NCI-H526 (cell line): ENCODE measurements at regions not wholly inside any gene's neighbourhood (a gene's known extent, or its start where the extent isn't known, plus 50 kb on each side); places are given as distances from the start of the nearest gene placed in this dataset.
"Not testable (repeated sequence)": the region's sequence is repeated elsewhere in the genome, so short reads cannot be mapped to it uniquely, and the experiment has no call there.

Source experiments
- DNase-seq, 2 experiments: peaks; one replicate each; lab custom pipeline; 2025; lab: John Stamatoyannopoulos, UW

DNA sequence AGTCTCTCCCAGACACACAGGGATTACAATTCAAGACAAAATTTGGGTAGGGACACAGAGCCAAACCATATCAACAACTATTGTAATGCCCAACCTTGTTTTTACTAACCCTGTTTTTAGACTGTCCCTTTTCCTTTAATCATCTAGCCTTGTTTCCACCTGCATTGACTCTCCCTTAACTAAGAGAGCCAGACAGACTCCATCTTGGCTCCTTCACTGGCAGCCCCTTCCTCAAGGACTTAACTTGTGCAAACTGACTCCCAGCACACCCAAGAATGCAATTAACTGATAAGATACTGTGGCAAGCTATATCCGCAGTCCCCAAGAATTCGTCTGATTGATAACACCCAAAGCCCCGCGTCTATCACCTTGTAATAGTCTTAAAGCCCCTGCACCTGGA lies 151.8 kb upstream of the DGKB start:
- DNase-seq = not testable (repeated sequence)

DNA sequence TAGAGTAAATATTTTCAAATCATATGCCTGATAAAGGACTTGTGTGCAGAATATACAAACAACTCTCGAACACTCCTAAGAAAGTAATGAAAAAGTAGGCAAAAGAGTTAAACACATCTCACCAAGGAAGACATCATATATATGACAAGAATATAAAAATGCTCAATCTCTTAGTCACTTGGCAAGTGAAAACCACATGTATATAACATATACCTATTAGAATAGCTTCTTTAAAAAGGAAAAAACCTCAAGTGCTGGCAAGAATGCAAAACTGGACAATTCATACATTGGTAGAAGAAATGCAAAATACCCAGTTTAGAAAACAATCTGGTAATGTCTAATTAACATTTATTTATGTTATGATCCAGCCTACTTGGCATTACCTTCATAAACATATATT lies 146.6 kb upstream of the DGKB start:
- no peak for DNase-seq

DNA sequence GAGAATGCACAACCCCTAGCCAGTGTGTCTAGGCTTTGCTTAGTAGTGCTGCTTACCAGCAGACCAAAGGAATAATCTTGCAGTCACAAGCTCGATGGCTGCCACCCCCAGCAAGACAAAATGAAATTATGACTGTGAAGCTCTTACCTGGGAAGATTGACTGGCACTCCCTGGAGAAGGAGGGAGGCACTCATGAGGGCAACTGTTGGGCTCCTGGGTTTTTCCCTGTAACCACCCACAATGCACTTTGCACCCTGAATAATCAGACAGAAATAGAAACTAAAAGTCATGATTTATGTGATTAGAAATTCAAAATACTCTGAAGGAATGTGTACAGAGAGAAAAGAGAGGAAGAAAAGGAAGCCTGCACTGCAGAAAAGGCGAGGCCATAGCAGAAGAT lies 144.3 kb upstream of the DGKB start:
- no peak for DNase-seq

DNA sequence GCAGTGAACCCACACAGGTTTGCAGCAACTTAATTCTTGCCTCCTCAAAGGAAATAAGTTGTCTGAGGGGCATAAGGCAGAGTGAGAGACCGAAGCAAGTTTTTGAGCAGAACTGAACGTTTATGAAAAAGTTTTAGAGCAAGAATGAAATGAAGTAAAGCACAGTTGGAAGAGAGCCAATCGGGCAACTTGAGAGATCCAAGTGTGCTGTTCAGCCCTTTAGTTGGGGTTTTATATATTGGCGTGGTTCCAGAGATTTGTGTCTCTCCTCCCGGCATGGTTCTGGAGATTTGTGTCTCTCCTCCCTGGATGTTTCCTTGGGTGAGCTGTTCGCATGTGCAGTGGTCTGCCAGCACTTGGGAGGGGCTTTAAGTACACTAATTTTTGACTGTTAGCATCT lies 141.4 kb upstream of the DGKB start:
- DNase-seq = no peak

DNA sequence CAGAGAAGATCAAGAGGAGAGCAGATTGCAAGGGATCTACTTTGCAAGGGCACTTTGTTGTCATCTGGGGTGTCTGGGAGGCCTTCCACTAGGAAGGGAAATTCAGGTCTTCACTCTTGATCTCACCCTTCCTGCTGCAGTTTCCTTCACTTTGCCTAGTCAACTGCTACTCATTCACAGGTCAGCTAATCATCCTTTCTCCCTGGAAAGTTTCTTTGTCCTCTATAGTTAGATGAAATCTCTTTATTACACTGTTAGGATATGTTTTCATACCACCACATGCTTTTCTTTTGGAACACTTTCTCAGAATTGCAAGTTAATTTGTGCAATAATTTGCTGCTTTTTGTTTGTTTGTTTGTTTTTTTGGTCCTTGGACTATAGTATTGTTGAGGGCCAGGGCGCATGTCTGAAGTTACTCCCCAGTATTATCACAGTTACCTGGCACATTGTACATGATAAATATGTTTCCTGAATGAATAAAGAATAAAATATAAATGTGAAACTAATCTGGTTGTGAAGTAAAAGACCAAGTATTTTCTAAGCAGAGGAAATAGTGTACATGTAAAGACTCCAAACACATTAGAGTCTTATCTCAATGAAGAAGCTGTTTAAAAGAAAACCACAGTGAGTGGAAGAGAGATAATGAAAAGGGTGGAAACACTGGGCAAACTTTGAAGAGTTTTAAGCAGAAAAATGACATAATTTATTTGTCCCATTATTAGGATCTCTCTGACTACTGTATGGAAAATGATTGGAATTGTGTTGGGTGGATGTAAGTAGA lies 139.9 kb upstream of the DGKB start:
- no peak for DNase-seq

DNA sequence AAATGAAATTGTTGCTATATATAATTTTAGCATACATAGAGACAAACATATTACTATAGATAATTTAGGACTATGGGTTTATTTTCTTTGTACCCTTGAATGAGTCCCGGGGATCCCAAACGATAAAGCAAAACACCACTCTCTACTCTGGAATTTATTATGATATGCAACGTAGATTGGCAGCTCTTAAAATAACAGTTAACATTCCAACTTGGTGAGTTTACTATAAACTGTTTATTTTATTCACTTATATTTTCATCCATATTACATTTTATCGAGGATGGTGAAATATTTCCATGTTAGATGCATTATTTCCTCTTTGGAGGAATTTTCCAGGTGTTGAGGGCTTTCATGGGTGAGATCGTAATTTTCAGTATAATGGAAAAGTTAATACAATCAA lies 138.7 kb upstream of the DGKB start:
- DNase-seq = no peak

DNA sequence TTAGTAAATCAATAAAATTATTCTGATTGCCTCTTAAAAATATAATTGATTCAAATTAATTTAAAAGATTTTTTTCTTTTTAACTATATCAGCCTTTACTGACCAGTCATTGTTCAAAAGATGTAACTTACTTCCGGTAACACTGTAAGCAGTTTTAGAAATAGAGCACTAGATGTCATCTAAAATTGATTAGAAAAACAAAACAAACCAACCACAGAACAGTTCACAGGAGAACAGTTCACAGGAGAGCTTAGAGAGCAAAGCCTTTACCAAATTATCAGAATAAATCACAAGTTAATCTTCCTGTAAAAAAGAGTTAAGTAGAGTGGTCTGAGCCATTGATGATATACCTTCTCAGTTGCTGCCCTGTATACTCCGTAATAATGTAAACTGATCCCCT lies 133.3 kb upstream of the DGKB start:
- no peak for DNase-seq

DNA sequence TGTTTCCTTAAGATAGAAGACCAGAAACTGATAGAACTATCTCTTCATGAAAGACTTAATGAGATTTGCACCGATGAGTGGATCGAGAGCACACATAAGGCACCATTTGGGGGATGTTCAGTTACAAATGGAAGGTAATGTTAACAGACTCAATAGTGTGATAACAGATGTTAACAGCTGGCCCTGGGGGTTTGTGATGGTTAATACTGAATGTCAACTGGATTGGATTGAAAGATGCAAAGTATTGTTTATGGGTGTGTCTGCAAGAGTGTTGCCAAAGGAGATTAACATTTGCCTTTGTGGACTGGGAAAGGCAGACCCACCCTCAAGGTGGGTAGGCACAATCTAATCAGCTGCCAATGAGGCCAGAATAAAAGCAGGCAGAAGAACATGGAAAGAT lies 130.5 kb upstream of the DGKB start:
- DNase-seq = no peak

DNA sequence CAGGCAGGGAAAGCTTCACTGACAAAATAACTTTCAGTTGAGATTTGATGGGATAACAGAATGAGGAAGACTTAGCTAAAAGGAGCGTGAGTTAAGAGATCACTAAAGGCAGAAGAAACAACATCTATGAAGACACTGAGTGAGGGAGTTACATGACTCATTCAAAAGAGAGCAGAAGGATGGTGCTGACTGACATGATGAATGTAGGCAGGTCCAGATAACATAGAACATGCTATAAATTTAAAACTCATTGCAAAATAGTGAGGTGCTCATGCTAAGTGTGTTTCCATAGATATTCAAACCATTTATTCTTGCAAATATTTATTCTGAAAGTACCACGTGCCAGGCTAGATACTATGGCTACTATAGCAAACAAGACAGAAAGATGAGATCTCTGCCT lies 116.4 kb upstream of the DGKB start:
- no peak for DNase-seq

DNA sequence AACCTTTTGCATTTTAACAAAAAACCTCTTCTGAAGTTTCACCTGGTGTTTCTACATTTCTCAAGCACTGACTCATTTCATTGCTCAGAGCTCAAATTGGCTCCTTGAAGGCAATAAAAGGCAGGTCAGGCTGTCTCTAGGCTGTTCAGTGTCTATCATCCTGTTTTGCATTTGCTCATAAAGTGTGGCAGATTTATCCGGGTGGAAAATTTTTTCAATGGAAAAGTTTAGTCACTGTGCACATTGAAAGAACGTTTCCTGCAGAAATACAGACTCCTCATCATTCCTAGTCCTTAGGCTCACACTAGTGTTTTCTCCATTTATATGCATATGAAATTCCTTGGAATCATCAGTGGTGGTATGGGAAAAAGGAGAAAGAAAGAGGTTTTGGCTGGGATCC lies 114.2 kb upstream of the DGKB start:
- DNase-seq = no peak

DNA sequence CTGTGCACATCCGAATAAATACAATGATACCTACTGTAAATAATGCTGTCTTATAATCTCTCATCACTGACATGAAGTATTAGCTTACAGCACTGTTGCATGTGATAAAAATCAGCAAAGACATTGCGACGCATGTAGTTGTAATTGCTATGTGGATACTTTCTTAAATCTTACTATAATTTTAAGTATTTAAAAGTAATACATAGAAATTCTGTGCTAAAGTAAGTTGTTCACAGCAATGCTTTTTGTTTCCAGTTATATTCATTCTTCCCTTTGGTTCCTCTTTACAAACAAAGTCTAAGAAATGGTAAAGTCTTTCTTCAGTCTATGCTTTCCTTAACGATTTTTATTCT lies 113.7 kb upstream of the DGKB start:
- DNase-seq = no peak

DNA sequence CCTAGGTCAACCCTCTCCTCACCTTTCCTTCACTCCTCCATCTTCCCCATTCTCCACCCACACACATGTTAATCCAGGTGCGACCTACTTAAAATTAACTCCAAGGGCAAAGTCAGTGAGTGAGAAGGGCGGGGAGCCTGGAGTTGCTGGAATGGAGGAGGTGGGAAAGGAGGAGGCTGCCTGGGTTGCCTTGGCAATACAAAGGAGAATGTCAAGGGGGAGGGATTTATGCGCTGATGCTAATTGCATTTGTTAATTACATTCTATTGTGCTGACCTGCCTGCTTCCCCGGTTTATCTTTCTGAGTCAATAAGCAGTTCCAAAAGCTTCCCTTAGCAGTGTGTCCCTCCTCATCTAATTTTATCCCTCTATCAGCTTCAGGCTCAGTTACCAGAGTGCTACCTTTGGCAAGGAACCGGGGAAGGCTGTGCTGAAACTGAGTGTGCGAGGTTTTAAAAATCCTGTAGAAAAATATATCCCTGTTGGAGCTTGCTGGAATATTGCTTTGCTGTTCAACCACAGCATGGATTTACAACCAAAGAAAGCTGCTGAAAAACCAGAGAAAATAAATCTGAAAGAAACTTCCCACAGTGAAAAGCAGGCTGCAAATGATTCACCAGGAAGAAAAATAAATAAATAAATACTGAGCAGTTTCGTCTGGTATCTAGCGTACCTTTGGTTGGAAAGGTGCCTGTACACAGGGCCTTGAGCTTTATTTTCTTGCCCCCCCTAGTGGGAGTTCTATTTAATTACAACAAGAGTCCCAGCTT lies 113.2 kb upstream of the DGKB start:
- peak; percentile 50 to 83 for DNase-seq

DNA sequence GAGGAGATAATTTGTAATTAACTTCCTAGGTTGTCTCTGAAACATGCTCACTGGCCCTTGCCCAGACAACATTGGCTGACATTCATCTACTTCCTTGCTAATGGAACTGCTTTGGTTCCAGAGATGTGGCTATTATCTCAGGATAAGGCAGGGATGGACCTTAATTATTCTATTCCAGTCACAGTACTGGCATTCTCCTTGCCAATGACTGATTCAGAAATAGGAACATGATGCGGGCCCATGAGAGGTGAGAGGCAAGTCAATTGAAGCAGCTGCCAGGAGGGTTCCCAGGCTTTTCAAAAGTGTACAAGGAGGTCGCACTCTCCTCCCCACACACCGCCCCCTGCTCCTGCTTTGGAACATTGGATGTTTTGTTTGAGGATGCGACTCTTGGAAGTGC lies 109.6 kb upstream of the DGKB start:
- no peak for DNase-seq

DNA sequence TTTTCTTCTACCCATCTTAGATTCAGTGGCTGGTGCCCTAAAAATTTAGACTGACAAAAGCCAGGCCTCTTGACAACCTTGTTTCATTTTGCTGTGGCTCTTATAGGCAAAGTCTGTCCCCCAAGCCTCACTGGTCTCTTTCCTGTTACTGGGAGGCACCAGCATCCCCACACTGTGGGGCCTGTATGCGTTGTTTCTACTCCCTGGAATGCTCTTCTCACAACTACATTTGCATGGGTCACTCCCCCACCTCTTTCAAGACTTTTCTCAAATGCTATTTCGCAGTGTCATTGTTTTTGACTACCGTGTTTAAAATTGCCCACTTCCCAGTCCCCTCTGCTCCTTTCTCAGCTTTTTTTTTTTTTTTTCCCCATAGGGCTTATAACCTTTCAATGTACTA lies 108.7 kb upstream of the DGKB start:
- no peak for DNase-seq

DNA sequence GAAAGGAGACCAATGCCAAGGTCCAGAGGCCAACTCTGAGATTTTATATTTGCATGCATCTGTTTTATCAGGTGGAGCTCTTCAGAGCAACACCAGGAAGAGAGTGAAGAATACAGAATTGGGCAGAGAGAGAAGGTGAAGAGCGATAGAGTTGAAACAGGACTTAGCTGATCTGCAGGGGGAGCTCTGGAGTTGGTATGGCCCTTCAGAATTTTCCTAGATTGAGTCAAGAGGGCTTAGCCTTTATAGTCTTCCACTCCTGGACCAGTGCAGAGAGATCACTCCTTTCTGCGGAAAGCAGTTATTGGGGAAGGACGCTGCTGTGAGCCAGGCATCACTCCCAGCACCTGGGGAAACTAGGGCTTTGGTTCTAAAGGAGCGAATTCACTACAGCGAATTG lies 105.0 kb upstream of the DGKB start:
- DNase-seq = no peak

DNA sequence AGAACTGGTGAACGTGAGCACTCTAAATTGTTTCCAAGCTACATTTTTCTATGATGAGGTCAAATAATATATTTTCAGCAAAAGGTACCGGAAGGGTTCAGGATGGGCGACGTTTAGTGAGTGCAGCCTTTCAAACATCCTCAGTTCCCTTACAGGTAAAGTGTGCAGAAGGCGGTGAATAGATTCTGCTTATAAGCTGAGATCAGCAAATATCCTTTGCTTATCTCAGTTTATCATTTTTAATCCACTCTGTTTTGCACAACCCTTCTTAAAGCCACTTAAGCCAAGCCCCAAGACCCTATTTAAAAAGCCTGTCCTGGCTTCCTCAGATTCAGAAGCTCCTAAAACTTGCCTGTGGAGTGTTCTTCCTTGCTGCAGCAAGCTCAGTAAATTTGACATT lies 103.1 kb upstream of the DGKB start:
- no peak for DNase-seq

DNA sequence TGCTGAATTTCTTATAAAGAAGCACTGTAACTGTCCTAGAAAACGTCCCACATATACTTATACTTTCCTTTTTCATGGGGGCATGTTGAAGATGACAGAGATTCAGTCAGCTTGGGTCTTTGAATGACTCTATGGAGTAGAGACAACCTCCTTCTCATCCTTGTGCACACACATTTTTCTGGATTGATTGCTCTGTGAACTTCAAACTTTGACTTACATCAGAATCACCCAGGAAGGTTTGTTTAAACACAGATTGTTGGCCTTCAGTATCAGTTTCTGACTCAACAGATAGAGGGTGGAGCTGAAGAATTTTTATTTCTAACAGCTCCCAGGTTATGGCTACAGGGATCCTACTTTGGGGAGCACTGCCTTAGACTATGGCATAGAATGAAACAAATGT lies 97.6 kb upstream of the DGKB start:
- no peak for DNase-seq

DNA sequence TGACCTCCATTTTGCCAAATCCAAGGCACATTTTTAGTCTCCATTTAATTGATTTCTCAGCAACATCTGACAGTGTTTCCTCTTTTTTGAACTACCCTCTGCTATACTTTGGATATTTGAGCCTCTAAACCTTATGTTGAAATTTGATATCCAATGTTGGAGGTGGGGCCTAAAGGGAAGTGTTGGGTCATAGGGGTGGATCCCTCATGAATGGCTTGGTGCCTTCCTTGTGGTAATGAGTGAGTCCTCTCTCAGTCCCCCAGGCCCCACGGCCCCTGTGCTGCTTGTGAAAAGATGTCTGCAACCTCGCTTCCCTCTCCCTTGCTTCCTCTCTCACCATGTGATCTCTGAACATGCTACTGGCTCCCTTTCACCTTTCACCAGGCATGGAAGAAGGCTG lies 96.8 kb upstream of the DGKB start:
- no peak for DNase-seq

DNA sequence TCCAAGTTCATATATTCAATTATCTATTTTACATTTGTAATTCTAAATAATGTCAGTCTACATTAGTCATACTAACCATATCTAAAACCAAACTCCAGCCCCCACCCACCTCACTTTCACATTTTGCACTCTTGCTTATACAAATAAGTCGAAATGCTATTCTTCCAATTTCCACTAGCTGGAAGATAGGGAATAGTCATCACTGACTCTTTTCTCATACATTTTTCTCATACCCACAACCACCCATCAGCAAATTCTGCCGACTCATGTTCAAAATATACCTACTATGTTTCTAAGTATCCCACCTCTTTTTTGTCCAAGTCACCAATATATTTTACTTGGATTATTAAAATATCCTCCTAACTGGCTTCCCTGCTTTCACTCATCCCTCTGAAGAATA lies 93.2 kb upstream of the DGKB start:
- DNase-seq = no peak

DNA sequence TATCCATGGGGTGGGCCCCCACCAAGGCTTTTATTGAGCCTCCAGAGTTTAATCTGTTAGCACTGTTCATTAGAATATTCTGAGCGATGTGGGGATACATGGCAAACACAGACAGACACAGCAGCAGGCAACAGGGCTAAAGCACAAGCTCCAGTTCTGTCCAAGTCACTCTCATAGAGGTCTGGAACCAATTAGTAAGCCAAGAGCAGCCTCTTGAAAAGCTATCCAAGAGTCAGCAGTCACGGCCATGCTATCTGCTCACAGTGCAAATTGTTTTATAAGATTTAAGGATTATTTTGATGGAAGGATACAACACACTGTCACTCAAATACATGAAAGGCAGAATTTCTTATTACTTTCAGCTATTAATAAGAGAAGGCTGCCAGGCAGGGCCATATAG lies 86.4 kb upstream of the DGKB start:
- no peak for DNase-seq

DNA sequence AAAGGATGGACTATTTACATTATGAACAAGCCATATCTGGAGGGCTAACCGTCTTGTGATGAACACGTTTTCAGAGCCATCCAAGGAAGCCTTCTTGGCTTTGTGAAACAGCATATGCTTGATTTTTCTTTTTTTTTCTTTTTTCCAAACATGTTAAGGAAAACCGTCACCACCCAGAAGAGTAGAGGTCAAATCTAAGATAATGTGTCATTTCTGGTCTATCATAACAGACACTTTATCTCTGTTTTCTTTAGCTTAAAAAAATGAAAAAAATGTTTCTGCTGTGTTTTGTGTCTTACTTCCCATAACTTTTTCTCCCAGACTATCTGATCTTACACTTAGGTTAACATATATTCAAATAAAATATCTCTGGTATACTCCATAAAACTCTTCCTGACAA lies 76.1 kb upstream of the DGKB start:
- DNase-seq = no peak

DNA sequence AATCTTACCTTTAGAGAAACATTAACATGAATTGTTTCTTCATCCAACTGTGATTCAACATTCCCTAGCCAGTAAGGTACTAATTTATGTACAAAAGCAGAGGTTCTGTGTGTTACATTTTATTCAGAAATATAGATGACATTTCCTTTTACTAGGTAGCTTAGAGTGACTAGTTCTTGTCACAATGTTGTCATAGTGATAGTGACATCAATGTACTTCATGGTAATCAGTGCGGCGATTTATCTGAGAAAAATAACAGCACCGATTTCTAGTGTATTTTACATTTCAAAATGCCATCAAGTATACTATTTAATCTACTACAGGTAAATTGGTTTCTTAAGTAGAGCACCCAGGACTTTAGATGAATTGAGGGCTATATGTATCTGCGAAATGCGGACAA lies 72.1 kb upstream of the DGKB start:
- no peak for DNase-seq

DNA sequence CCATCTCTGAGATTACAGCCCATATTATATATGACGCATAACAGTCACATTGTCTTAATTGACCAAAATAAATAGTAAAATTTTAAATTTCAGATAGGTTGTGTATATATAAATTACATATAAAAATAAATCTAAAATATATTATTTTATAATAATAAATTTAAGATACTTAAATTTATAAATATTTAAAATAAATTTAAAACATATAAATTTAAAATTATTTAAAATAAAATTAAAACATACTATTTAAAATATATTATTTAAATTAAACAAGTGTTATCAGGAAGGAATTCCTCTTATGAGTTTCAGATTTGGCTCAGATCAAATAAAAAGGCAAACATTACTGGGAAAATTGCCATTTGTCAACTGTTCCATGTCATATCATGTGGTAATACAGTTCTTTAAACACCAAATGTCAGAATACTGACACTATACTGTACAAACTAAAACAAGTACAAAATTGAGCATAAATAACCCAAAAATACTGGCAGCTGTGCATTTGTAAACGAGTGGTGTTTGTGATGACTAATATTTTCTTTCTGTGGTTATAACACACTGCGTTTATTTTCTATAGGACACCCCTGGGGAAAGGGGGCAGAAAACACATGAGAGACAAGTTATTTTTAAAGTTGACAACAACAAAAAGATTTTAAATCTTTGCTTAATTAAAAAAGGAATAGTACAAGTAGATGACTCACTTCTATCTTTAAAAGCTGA lies 71.3 kb upstream of the DGKB start:
- no peak for DNase-seq
